Kidney (tissue), 13 donors: ENCODE measurements at regions not wholly inside any gene's neighbourhood (a gene's known extent, or its start where the extent isn't known, plus 50 kb on each side); places are given as distances from the start of the nearest gene placed in this dataset.

Experiments used
- DNase-seq, 5 donors: peaks; one replicate each; pipeline ENCODE4 v3.0.0-alpha.2; 2013 to 2020
- FAIRE-seq: peaks from 2 replicates; lab custom pipeline; 2012; peaks lifted over from hg19 to GRCh38; lab: Jason Lieb, UNC
- H3K27ac ChIP-seq, 2 donors: one replicate each; pipeline ENCODE4 v1.7.0; 2013; ENCODE audit warnings: low read depth in 2 of 2, low read length in 2 of 2, inconsistent platforms in 1 of 2
- H3K27me3 ChIP-seq: one replicate; pipeline ENCODE4 v1.7.1; 2013; ENCODE audit warnings: low read length, inconsistent platforms; ENCODE audit not compliant: control insufficient read depth, insufficient read depth
- H3K36me3 ChIP-seq, 3 donors: one replicate each; pipeline versions ENCODE4 v1.7.0 to v1.7.1; 2013; ENCODE audit warnings: low read length in 3 of 3, control low read depth in 1 of 3, inconsistent platforms in 1 of 3; ENCODE audit not compliant: insufficient read depth in 3 of 3, control insufficient read depth in 2 of 3
- H3K4me1 ChIP-seq, 3 donors: one replicate each; pipeline versions ENCODE4 v1.7.0 to v1.7.1; 2013; ENCODE audit warnings: low read length in 3 of 3, inconsistent platforms in 1 of 3, low read depth in 1 of 3; ENCODE audit not compliant: control insufficient read depth in 2 of 3, insufficient read depth in 2 of 3
- H3K4me3 ChIP-seq, 3 donors: one replicate each; pipeline versions ENCODE4 v1.7.0 to v1.8.1; 2013; ENCODE audit warnings: low read length in 3 of 3, control low read depth in 1 of 3, inconsistent platforms in 1 of 3
- H3K9ac ChIP-seq, 3 donors: one replicate each; pipeline versions ENCODE4 v1.7.0 to v1.7.1; 2013; ENCODE audit warnings: low read length in 3 of 3, control low read depth in 1 of 3, inconsistent platforms in 1 of 3
- H3K9me3 ChIP-seq, 3 donors: one replicate each; pipeline versions ENCODE4 v1.7.0 to v1.7.1; 2013; ENCODE audit warnings: low read length in 3 of 3, control low read depth in 1 of 3, inconsistent platforms in 1 of 3; ENCODE audit not compliant: control insufficient read depth in 2 of 3, insufficient read depth in 1 of 3
- CTCF ChIP-seq: IDR thresholded peaks from 3 replicates; pipeline ENCODE4 v1.5.1; 2012; ENCODE audit warnings: mild to moderate bottlenecking, moderate library complexity, borderline replicate concordance; ENCODE audit not compliant: insufficient read depth; ENCODE audit errors: extremely low read depth
- intact Hi-C: fragments of 100-400 bp; cut with DNase I; formaldehyde crosslinking; loops from one replicate; pipeline ENCODE4 v1.11.1; 2022
- donor health status: control.
- donor health status: control.
- donor health status: control.
- donor health status: control.
- donor health status: control.
- donor health status: DM: yes; HTN: yes; CAD: no.
- donor health status: Normal renal cell carcinoma (clear cell type).

GRCh38 chr6:6714118-6714897, 125.8 kb downstream of the LY86 start:
- no peak for FAIRE-seq
- H3K9ac ChIP-seq: no peak overlapping the region

GRCh38 chr6:6714953-6715352, 126.4 kb downstream of the LY86 start:
- no peaks in the 10 kb centered on the region for H3K9me3 ChIP-seq
- intact Hi-C loops: no loop called here
- no peak for DNase-seq
- FAIRE-seq: no peak
- H3K4me3 ChIP-seq: no peak overlapping the region
- no peak overlapping the region for H3K9ac ChIP-seq
- no peak for TF ChIP-seq CTCF
- no peak overlapping the region for H3K27ac ChIP-seq
- no peaks in the 10 kb centered on the region for H3K36me3 ChIP-seq
- peaks cover 2 to 24% (median 4%) of the 10 kb centered on the region in 3 donors for H3K4me1 ChIP-seq
- no peaks in the 10 kb centered on the region for H3K27me3 ChIP-seq

More at GRCh38 chr6:6714118-6714897, 125.8 kb downstream of the LY86 start:
- Histone ChIP-seq H3K27ac (no peak overlapping the region), H3K4me3 (no peak overlapping the region), H3K27me3 (no peaks in the 10 kb centered on the region), H3K4me1 (peaks cover 2 to 24% (median 4%) of the 10 kb centered on the region in 3 donors), H3K36me3 (no peaks in the 10 kb centered on the region), H3K9me3 (no peaks in the 10 kb centered on the region)
- intact Hi-C loops: no loop called here
- no peak for TF ChIP-seq CTCF
- DNase-seq: peak in 1 of 5 donors; percentile 73

GRCh38 chr6:6715465-6715864, 126.9 kb downstream of the LY86 start:
- H3K9ac ChIP-seq: no peak overlapping the region
- no peak overlapping the region for H3K4me3 ChIP-seq
- TF ChIP-seq CTCF: no peak
- no peak overlapping the region for H3K27ac ChIP-seq
- H3K36me3 ChIP-seq: no peaks in the 10 kb centered on the region
- no peak for FAIRE-seq
- intact Hi-C loops: no loop called here
- DNase-seq: no peak
- no peaks in the 10 kb centered on the region for H3K9me3 ChIP-seq
- H3K27me3 ChIP-seq: no peaks in the 10 kb centered on the region
- peaks cover 2 to 23% (median 4%) of the 10 kb centered on the region in 3 donors for H3K4me1 ChIP-seq
